PC-3 (cell line): ENCODE measurements at regions not wholly inside any gene's neighbourhood (a gene's known extent, or its start where the extent isn't known, plus 50 kb on each side); places are given as distances from the start of the nearest gene placed in this dataset.

Experiments used
- ATAC-seq: fragments of 200-7000 bp; cut with Tn5 transposase; 2 replicates; pipeline ENCODE4 v1.9.1; 2020; ENCODE audit warnings: mild to moderate bottlenecking, moderate library complexity
- BruUV-seq: library from RNA; stranded (reverse); fragments of 400-500 nt; replicated peaks from 2 replicates; lab custom pipeline; 2021; lab: Mats Ljungman, UMichigan
- CTCF ChIA-PET: fragments of 300-600 bp; sonication (Branson Sonifier 250); formaldehyde crosslinking; loops from one replicate; lab custom pipeline; 2022; ENCODE audit warnings: antibody characterized with exemption; lab: Charles Lee
- POLR2A ChIA-PET: fragments of 300-600 bp; sonication (Branson Sonifier 250); formaldehyde crosslinking; loops from one replicate; lab custom pipeline; 2022; ENCODE audit warnings: antibody characterized with exemption; ENCODE audit not compliant: unreplicated experiment; lab: Charles Lee
- DNase-seq: peaks from one replicate; pipeline ENCODE4 v3.0.0-alpha.2; 2015
- H2AFZ ChIP-seq: fragments of 300-600 bp; sonication (generic); 2 replicates; pipeline ENCODE4 v1.6.0; 2016; ENCODE audit warnings: antibody characterized with exemption, low read length
- H3F3A ChIP-seq: fragments of 300-600 bp; sonication (generic); one replicate; pipeline ENCODE4 v1.6.0; 2017; ENCODE audit warnings: antibody characterized with exemption, low read length, control low read depth, mild to moderate bottlenecking; ENCODE audit not compliant: unreplicated experiment
- H3K27ac ChIP-seq: fragments of 300-600 bp; sonication (generic); 2 replicates; pipeline ENCODE4 v1.5.1; 2016; ENCODE audit warnings: mild to moderate bottlenecking, low read length
- H3K27me3 ChIP-seq: fragments of 300-600 bp; sonication (generic); 2 replicates; pipeline ENCODE4 v1.6.1; 2016; ENCODE audit warnings: low read length, mixed read lengths
- H3K36me3 ChIP-seq: fragments of 300-600 bp; sonication (generic); 2 replicates; pipeline ENCODE4 v1.6.1; 2016; ENCODE audit warnings: low read depth, mixed run types, low read length, mixed read lengths
- H3K4me1 ChIP-seq: fragments of 300-600 bp; sonication (generic); 2 replicates; pipeline ENCODE4 v1.5.1; 2016; ENCODE audit warnings: low read length; ENCODE audit not compliant: insufficient read depth
- H3K4me2 ChIP-seq: fragments of 300-600 bp; sonication (generic); 2 replicates; pipeline ENCODE4 v1.6.0; 2016; ENCODE audit warnings: low read length
- H3K4me3 ChIP-seq: fragments of 300-600 bp; sonication (generic); 2 replicates; pipeline ENCODE4 v1.5.1; 2016; ENCODE audit warnings: mild to moderate bottlenecking, low read length, mixed read lengths
- H3K79me2 ChIP-seq: fragments of 300-600 bp; sonication (generic); 2 replicates; pipeline ENCODE4 v1.6.1; 2017; ENCODE audit warnings: low read length, mixed read lengths
- H3K9ac ChIP-seq: fragments of 300-600 bp; sonication (generic); 2 replicates; pipeline ENCODE4 v1.6.0; 2016; ENCODE audit warnings: mild to moderate bottlenecking, low read length
- H3K9me2 ChIP-seq: fragments of 300-600 bp; sonication (generic); replicated peaks from 2 replicates; pipeline ENCODE4 v1.6.1; 2016; ENCODE audit warnings: mixed run types, low read length, mixed read lengths
- H3K9me3 ChIP-seq: fragments of 300-600 bp; sonication (generic); 2 replicates; pipeline ENCODE4 v1.6.1; 2016; ENCODE audit warnings: low read length, mixed read lengths
- H4K20me1 ChIP-seq: fragments of 300-600 bp; sonication (generic); 2 replicates; pipeline ENCODE4 v1.6.1; 2016; ENCODE audit warnings: low read length, mixed read lengths
- CTCF ChIP-seq: fragments of 300-600 bp; sonication (generic); conservative IDR thresholded peaks from 2 replicates; pipeline ENCODE4 v1.5.1; 2017; ENCODE audit warnings: antibody characterized with exemption, low read depth, mild to moderate bottlenecking, low read length
- EZH2 ChIP-seq: fragments of 300-600 bp; sonication (generic); IDR thresholded peaks from one replicate; pipeline ENCODE4 v1.6.1; 2017; ENCODE audit warnings: antibody characterized with exemption, mild to moderate bottlenecking, low read length; ENCODE audit not compliant: unreplicated experiment
- EZH2phosphoT487 ChIP-seq: fragments of 300-600 bp; sonication (generic); IDR thresholded peaks from 2 replicates; pipeline ENCODE4 v1.6.1; 2018; ENCODE audit warnings: mild to moderate bottlenecking, antibody characterized with exemption, low read length, borderline replicate concordance
- intact Hi-C: fragments of 100-400 bp; cut with micrococcal nuclease; formaldehyde crosslinking; loops from 2 replicates; pipeline ENCODE4 v1.9.0; 2023

DNA sequence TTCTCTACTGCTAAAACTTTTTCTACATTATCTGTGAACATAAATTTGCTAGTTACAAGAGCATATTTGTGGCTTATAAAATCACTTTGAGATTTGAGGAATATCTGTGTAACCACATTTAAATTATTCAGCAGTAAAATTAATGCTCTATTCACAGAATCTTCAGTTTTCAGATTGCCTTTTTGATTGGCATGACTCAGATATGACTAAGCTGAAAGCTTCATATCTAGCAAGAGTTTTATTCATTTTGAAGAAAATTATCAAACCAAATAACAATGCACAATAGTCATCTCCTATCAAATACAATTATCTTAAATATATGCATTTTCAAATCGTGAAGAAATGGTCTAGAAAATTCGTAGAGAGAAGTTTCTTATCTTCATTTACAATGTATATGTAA is 1498.2 kb upstream of the B3GALT2 start:
- Histone ChIP-seq H3F3A (no peaks in the 10 kb centered on the region), H3K4me3 (no peak overlapping the region), H3K9ac (no peak overlapping the region), H3K79me2 (no peaks in the 10 kb centered on the region), H3K9me2 (no peaks in the 10 kb centered on the region), H3K36me3 (no peaks in the 10 kb centered on the region), H3K4me2 (no peak overlapping the region), H4K20me1 (no peaks in the 10 kb centered on the region), H3K27me3 (no peaks in the 10 kb centered on the region), H2AFZ (no peak overlapping the region), H3K9me3 (no peaks in the 10 kb centered on the region), H3K27ac (no peak overlapping the region), H3K4me1 (no peaks in the 10 kb centered on the region)
- no TSS peak for BruUV-seq
- POLR2A ChIA-PET, result no interaction called here
- intact Hi-C loops, result no loop called here
- TF ChIP-seq CTCF (no peak), EZH2 (no peak), EZH2phosphoT487 (no peak)
- CTCF ChIA-PET, result no interaction called here
- DNase-seq, result peak; percentile 12
- ATAC-seq, result no peak

DNA sequence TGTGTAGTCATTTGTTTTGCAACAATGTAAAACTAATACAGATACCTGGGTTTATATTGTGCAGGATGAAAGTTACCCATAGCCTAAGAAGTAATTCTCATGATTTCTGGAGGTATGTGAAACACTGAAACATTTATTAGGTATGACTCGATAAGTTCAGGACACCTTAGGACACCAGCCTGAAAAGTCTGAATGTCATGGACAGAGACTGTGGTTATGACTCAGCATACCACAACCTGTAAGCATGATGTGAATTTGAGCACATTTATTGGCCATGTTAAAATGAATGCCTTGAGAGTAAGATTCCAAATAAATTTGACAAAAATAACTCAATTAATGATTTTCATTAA is 1471.7 kb upstream of the B3GALT2 start:
- POLR2A ChIA-PET, result interaction anchor here (0.6 kb wide), 1 partner anchor 53 kb away, joined by 3 read pairs; no protein-coding TSS in a partner anchor
- DNase-seq (peak; percentile 78), ATAC-seq (peak; percentile 99)

More for the DNA sequence above, 1471.7 kb upstream of the B3GALT2 start:
- H3F3A ChIP-seq, result no peaks in the 10 kb centered on the region
- intact Hi-C loops, result loop anchor here (5.0 kb wide), 1 partner anchor 71 kb away; no protein-coding TSS in a partner anchor
- H3K9ac ChIP-seq, result no peak overlapping the region
- no peak overlapping the region for H3K27ac ChIP-seq
- peaks cover 8% of the 10 kb centered on the region for H3K4me1 ChIP-seq
- CTCF ChIA-PET, result no interaction called here
- H3K9me3 ChIP-seq, result no peaks in the 10 kb centered on the region
- H3K36me3 ChIP-seq, result no peaks in the 10 kb centered on the region
- peak overlapping the region; percentile 57 for H3K4me2 ChIP-seq
- H4K20me1 ChIP-seq, result no peaks in the 10 kb centered on the region
- no TSS peak for BruUV-seq
- no peaks in the 10 kb centered on the region for H3K9me2 ChIP-seq
- H3K79me2 ChIP-seq, result no peaks in the 10 kb centered on the region
- H3K4me3 ChIP-seq, result no peak overlapping the region
- no peaks in the 10 kb centered on the region for H3K27me3 ChIP-seq
- TF ChIP-seq EZH2 (no peak), CTCF (no peak), EZH2phosphoT487 (no peak)
- no peak overlapping the region for H2AFZ ChIP-seq
